Peyer's patch (tissue), 4 donors: ENCODE measurements at regions not wholly inside any gene's neighbourhood (a gene's known extent, or its start where the extent isn't known, plus 50 kb on each side); places are given as distances from the start of the nearest gene placed in this dataset.

ENCODE experiments used
- CTCF ChIP-seq, 6 experiments: fragments of 450-650 bp in 4 of 6; fragments of 200-600 bp in 2 of 6; sonication (generic) in 1 of 6; IDR thresholded peaks; one replicate each; pipeline ENCODE4 v1.5.1; 2017 to 2019; ENCODE audit warnings: antibody characterized with exemption in 6 of 6, mild to moderate bottlenecking in 3 of 6, moderate library complexity in 1 of 6
- POLR2A ChIP-seq, 2 donors: fragments of 450-650 bp; IDR thresholded peaks; one replicate each; pipeline ENCODE4 v1.5.1; 2017; ENCODE audit warnings: antibody characterized with exemption in 2 of 2, mild to moderate bottlenecking in 2 of 2, moderate library complexity in 2 of 2

- TF ChIP-seq CTCF (IDR thresholded peaks at IDR 0.05) = no peak
- no peak for TF ChIP-seq POLR2A (IDR thresholded peaks at IDR 0.05)
These were observed 449.6 kb upstream of the TOM1L1 start for GRCh38 chr17:54451051-54451450.
